HFF-Myc (cell line): ENCODE measurements at regions not wholly inside any gene's neighbourhood (a gene's known extent, or its start where the extent isn't known, plus 50 kb on each side); places are given as distances from the start of the nearest gene placed in this dataset.
A peak's percentile ranks its signal among the peaks of the same experiment; 100 is the strongest.

Experiments
- DNase-seq: peaks from one replicate; pipeline ENCODE4 v3.0.0-alpha.2; 2011; ENCODE audit warnings: low read depth; ENCODE audit errors: extremely low read depth
- H3K4me3 ChIP-seq: replicated peaks from 2 replicates; pipeline ENCODE4 v1.5.1; 2011; ENCODE audit warnings: low read depth, mild to moderate bottlenecking, control low read depth, low read length
- CTCF ChIP-seq: IDR thresholded peaks from 2 replicates; pipeline ENCODE4 v1.5.1; 2012; ENCODE audit warnings: mild to moderate bottlenecking, low read depth, low read length, control low read depth; ENCODE audit errors: missing control alignments

GRCh38 chr6:56891754-56892153, 63.2 kb upstream of the BEND6 start:
- peak; percentile 27 for TF ChIP-seq CTCF
- DNase-seq, result no peak
- H3K4me3 ChIP-seq, result no peak overlapping the region

GRCh38 chr6:56890683-56891429, 64.1 kb upstream of the BEND6 start:
- DNase-seq, result no peak
- no peak overlapping the region for H3K4me3 ChIP-seq

GRCh38 chr6:56890066-56890465, 64.8 kb upstream of the BEND6 start:
- H3K4me3 ChIP-seq, result no peak overlapping the region
- DNase-seq, result no peak
- no peak for TF ChIP-seq CTCF

More at GRCh38 chr6:56890683-56891429, 64.1 kb upstream of the BEND6 start:
- TF ChIP-seq CTCF, result no peak

- DNase-seq, result no peak
- TF ChIP-seq CTCF, result no peak
- no peak overlapping the region for H3K4me3 ChIP-seq
Measured at GRCh38 chr6:56889492-56889891, 65.4 kb upstream of the BEND6 start.

- DNase-seq, result no peak
- TF ChIP-seq CTCF, result no peak
- no peak overlapping the region for H3K4me3 ChIP-seq
Measured at GRCh38 chr6:56888687-56889086, 66.2 kb upstream of the BEND6 start.

GRCh38 chr6:56887086-56887485, 67.8 kb upstream of the BEND6 start:
- no peak overlapping the region for H3K4me3 ChIP-seq
- DNase-seq, result no peak
- TF ChIP-seq CTCF, result no peak

- no peak overlapping the region for H3K4me3 ChIP-seq
- no peak for DNase-seq
- TF ChIP-seq CTCF, result no peak
Measured at GRCh38 chr6:56877922-56878321, 77.0 kb upstream of the BEND6 start.
